Esophagus squamous epithelium (tissue), 5 donors: ENCODE measurements at regions not wholly inside any gene's neighbourhood (a gene's known extent, or its start where the extent isn't known, plus 50 kb on each side); places are given as distances from the start of the nearest gene placed in this dataset.

ENCODE experiments used
- DNase-seq: peaks from one replicate; lab custom pipeline; 2025; lab: John Stamatoyannopoulos, UW
- H3K27ac ChIP-seq, 4 donors: fragments of 200-600 bp; sonication (generic); one replicate each; pipeline ENCODE4 v1.5.1; 2016 to 2019; ENCODE audit warnings: mild to moderate bottlenecking in 1 of 4
- H3K27me3 ChIP-seq, 4 donors: fragments of 200-600 bp; sonication (generic); 1 replicate in 3 of 4; 2 replicates in 1 of 4; pipeline versions ENCODE4 v1.5.1 to v1.6.0; 2017 to 2021; ENCODE audit warnings: antibody characterized with exemption in 1 of 4
- H3K36me3 ChIP-seq, 3 donors: fragments of 200-600 bp; sonication (generic); one replicate each; pipeline ENCODE4 v1.5.1; 2016 to 2019
- H3K4me1 ChIP-seq, 3 donors: fragments of 200-600 bp; sonication (generic); one replicate each; pipeline ENCODE4 v1.5.1; 2017 to 2019
- H3K4me3 ChIP-seq, 4 donors: fragments of 200-600 bp; sonication (generic); 1 replicate in 3 of 4; 2 replicates in 1 of 4; pipeline ENCODE4 v1.5.1; 2016 to 2019; ENCODE audit warnings: mild to moderate bottlenecking in 2 of 4, moderate library complexity in 1 of 4
- H3K9me3 ChIP-seq, 3 donors: fragments of 200-600 bp; sonication (generic); one replicate each; pipeline ENCODE4 v1.5.1; 2016 to 2019
- CTCF ChIP-seq, 6 experiments: fragments of 450-650 bp in 4 of 6; fragments of 200-600 bp in 2 of 6; sonication (generic) in 2 of 6; IDR thresholded peaks; one replicate each; pipeline ENCODE4 v1.5.1; 2016 to 2019; ENCODE audit warnings: antibody characterized with exemption in 6 of 6, mild to moderate bottlenecking in 4 of 6, moderate library complexity in 4 of 6
- POLR2A ChIP-seq, 4 donors: fragments of 450-650 bp; IDR thresholded peaks; one replicate each; pipeline ENCODE4 v1.6.1; 2017; ENCODE audit warnings: antibody characterized with exemption in 4 of 4, mild to moderate bottlenecking in 4 of 4, moderate library complexity in 3 of 4
- WGBS, 2 donors: methylation state at CpG; one replicate each; pipeline ENCODE4 v1.1.5; 2018; 5-methylcytosine and 5-hydroxymethylcytosine counted together
- intact Hi-C: fragments of 100-400 bp; cut with DNase I; formaldehyde crosslinking; loops from one replicate; pipeline ENCODE4 v1.15.0; 2022
- donor health status: DM: yes; HTN: yes; CAD: no.

GRCh38 chr2:23065936-23066335 lies 319.0 kb upstream of the KLHL29 start:
- TF ChIP-seq POLR2A (IDR thresholded peaks at IDR 0.05) = no peak
- TF ChIP-seq CTCF (IDR thresholded peaks at IDR 0.05) = no peak
- Histone ChIP-seq H3K27ac (no peak overlapping the region), H3K27me3 (no peaks in the 10 kb centered on the region), H3K36me3 (no peaks in the 10 kb centered on the region), H3K4me3 (no peak overlapping the region), H3K4me1 (no peaks in the 10 kb centered on the region), H3K9me3 (no peaks in the 10 kb centered on the region)
- DNase-seq = no peak
- WGBS, 2 donors = 73 to 82% methylated on average over 7 to 8 of the region's 8 CpGs
- intact Hi-C loops = no loop called here

GRCh38 chr2:23066686-23067085 lies 318.3 kb upstream of the KLHL29 start:
- no peak for DNase-seq
- no peaks in the 10 kb centered on the region for H3K27me3 ChIP-seq
- H3K9me3 ChIP-seq = no peaks in the 10 kb centered on the region
- H3K4me1 ChIP-seq = no peaks in the 10 kb centered on the region
- no peaks in the 10 kb centered on the region for H3K36me3 ChIP-seq
- H3K27ac ChIP-seq = no peak overlapping the region
- no peak overlapping the region for H3K4me3 ChIP-seq
- intact Hi-C loops = no loop called here
- TF ChIP-seq POLR2A (IDR thresholded peaks at IDR 0.05) (no peak), CTCF (IDR thresholded peaks at IDR 0.05) (no peak)
- 70 to 79% methylated on average over 3 of the region's 3 CpGs for WGBS, 2 donors

- no peaks in the 10 kb centered on the region for H3K9me3 ChIP-seq
- H3K36me3 ChIP-seq = no peaks in the 10 kb centered on the region
- no peak for TF ChIP-seq POLR2A (IDR thresholded peaks at IDR 0.05)
- no peak for TF ChIP-seq CTCF (IDR thresholded peaks at IDR 0.05)
- intact Hi-C loops = no loop called here
- no peaks in the 10 kb centered on the region for H3K4me1 ChIP-seq
- WGBS, 2 donors = 57 to 87% methylated on average over 3 of the region's 3 CpGs
- no peak for DNase-seq
- H3K27me3 ChIP-seq = no peaks in the 10 kb centered on the region
- no peak overlapping the region for H3K4me3 ChIP-seq
- no peak overlapping the region for H3K27ac ChIP-seq
Measured at GRCh38 chr2:23069156-23069555, 315.8 kb upstream of the KLHL29 start.

- intact Hi-C loops = no loop called here
- no peak for DNase-seq
- Histone ChIP-seq H3K4me3 (no peak overlapping the region), H3K27ac (no peak overlapping the region), H3K36me3 (no peaks in the 10 kb centered on the region), H3K9me3 (no peaks in the 10 kb centered on the region), H3K4me1 (no peaks in the 10 kb centered on the region), H3K27me3 (no peaks in the 10 kb centered on the region)
- no peak for TF ChIP-seq POLR2A (IDR thresholded peaks at IDR 0.05)
- no peak for TF ChIP-seq CTCF (IDR thresholded peaks at IDR 0.05)
- 17 to 29% methylated on average over 3 of the region's 3 CpGs for WGBS, 2 donors
Measured at GRCh38 chr2:23069923-23070322, 315.1 kb upstream of the KLHL29 start.

GRCh38 chr2:23073056-23073455 lies 311.9 kb upstream of the KLHL29 start:
- Histone ChIP-seq H3K27ac (no peak overlapping the region), H3K27me3 (no peaks in the 10 kb centered on the region), H3K4me1 (no peaks in the 10 kb centered on the region), H3K4me3 (no peak overlapping the region), H3K9me3 (no peaks in the 10 kb centered on the region), H3K36me3 (no peaks in the 10 kb centered on the region)
- TF ChIP-seq POLR2A (IDR thresholded peaks at IDR 0.05) (no peak), CTCF (IDR thresholded peaks at IDR 0.05) (no peak)
- no peak for DNase-seq
- intact Hi-C loops = no loop called here
